Fibroblast of lung (primary cell): ENCODE measurements at regions not wholly inside any gene's neighbourhood (a gene's known extent, or its start where the extent isn't known, plus 50 kb on each side); places are given as distances from the start of the nearest gene placed in this dataset.

ENCODE experiments used
- DNase-seq, 2 donors: peaks; one replicate each; pipeline versions ENCODE4 v3.0.0 to v3.0.0-alpha.2; 2010; ENCODE audit warnings: low read depth in 2 of 2
- H2AFZ ChIP-seq: 2 replicates; pipeline ENCODE4 v1.5.1; 2012; ENCODE audit warnings: low read length, control low read depth, inconsistent platforms
- H3K27ac ChIP-seq: 2 replicates; pipeline ENCODE4 v1.5.1; 2011; ENCODE audit warnings: low read length, control low read depth; ENCODE audit not compliant: insufficient read depth
- H3K27me3 ChIP-seq: 2 replicates; pipeline ENCODE4 v1.5.1; 2011; ENCODE audit warnings: mild to moderate bottlenecking, low read length; ENCODE audit not compliant: control insufficient read depth, insufficient read depth
- H3K36me3 ChIP-seq: 2 replicates; pipeline ENCODE4 v1.5.1; 2011; ENCODE audit warnings: low read length; ENCODE audit not compliant: control insufficient read depth, insufficient read depth
- H3K4me1 ChIP-seq: 2 replicates; pipeline ENCODE4 v1.5.1; 2011; ENCODE audit warnings: low read length; ENCODE audit not compliant: control insufficient read depth, insufficient read depth; ENCODE audit errors: extremely low read depth
- H3K4me2 ChIP-seq: 2 replicates; pipeline ENCODE4 v1.5.1; 2011; ENCODE audit warnings: low read length, control low read depth; ENCODE audit not compliant: insufficient read depth; ENCODE audit errors: extremely low read depth
- H3K4me3 ChIP-seq, 4 experiments: fragments of 200-600 bp in 1 of 4; sonication (generic) in 1 of 4; replicated peaks in 1 of 4; 2 replicates each; pipeline ENCODE4 v1.5.1; 2011 to 2016; ENCODE audit warnings: low read length in 4 of 4, low read depth in 3 of 4, mild to moderate bottlenecking in 3 of 4, control low read depth in 2 of 4, inconsistent platforms in 1 of 4, mixed read lengths in 1 of 4; ENCODE audit not compliant: insufficient read depth in 1 of 4; ENCODE audit errors: control extremely low read depth in 1 of 4
- H3K79me2 ChIP-seq: 2 replicates; pipeline ENCODE4 v1.5.1; 2012; ENCODE audit warnings: mild to moderate bottlenecking, low read length, inconsistent platforms; ENCODE audit not compliant: control insufficient read depth, insufficient read depth
- H3K9ac ChIP-seq: 2 replicates; pipeline ENCODE4 v1.5.1; 2011; ENCODE audit warnings: mild to moderate bottlenecking, low read length, control low read depth; ENCODE audit not compliant: insufficient read depth
- H3K9me3 ChIP-seq: 2 replicates; pipeline ENCODE4 v1.5.1; 2012; ENCODE audit warnings: low read depth, low read length; ENCODE audit not compliant: control insufficient read depth, insufficient read depth
- H4K20me1 ChIP-seq: 2 replicates; pipeline ENCODE4 v1.5.1; 2011; ENCODE audit warnings: low read length; ENCODE audit not compliant: control insufficient read depth, insufficient read depth; ENCODE audit errors: extremely low read depth
- CTCF ChIP-seq, 2 donors: IDR thresholded peaks in 1 of 2; conservative IDR thresholded peaks in 1 of 2; 1 replicate in 1 of 2; 2 replicates in 1 of 2; pipeline ENCODE4 v1.5.1; 2011 to 2012; ENCODE audit warnings: low read length in 2 of 2, control low read depth in 1 of 2, inconsistent platforms in 1 of 2, low read depth in 1 of 2, mild to moderate bottlenecking in 1 of 2
- EZH2 ChIP-seq: IDR thresholded peaks from 2 replicates; pipeline ENCODE4 v1.5.1; 2012; ENCODE audit warnings: low read length, control low read depth, mild to moderate bottlenecking; ENCODE audit errors: missing control alignments

- Histone ChIP-seq H3K4me3 (peak overlapping the region; percentile 39 to 88 (median 50)), H4K20me1 (no peaks in the 10 kb centered on the region), H3K9ac (no peak overlapping the region), H2AFZ (no peak overlapping the region), H3K4me1 (peaks cover 6% of the 10 kb centered on the region), H3K4me2 (peak overlapping the region; percentile 82), H3K79me2 (no peaks in the 10 kb centered on the region), H3K27ac (peak overlapping the region; percentile 26), H3K9me3 (no peaks in the 10 kb centered on the region), H3K36me3 (no peaks in the 10 kb centered on the region), H3K27me3 (no peaks in the 10 kb centered on the region)
- TF ChIP-seq EZH2, result no peak
- no peak for TF ChIP-seq CTCF (conservative IDR thresholded peaks at IDR 0.05 in 1 of 2, IDR thresholded peaks at IDR 0.05 in 1 of 2; ENCODE audit: low read depth in 1 of 2, low read length in 2 of 2)
- DNase-seq, result peak; percentile 74 to 80
Measured at GRCh38 chr6:26311385-26312095, 53.5 kb upstream of the BTN3A2 start.

- Histone ChIP-seq H2AFZ (peak overlapping the region; percentile 9), H3K4me1 (peaks cover 6% of the 10 kb centered on the region), H3K9ac (no peak overlapping the region), H3K79me2 (no peaks in the 10 kb centered on the region), H3K4me2 (peak overlapping the region; percentile 82), H3K4me3 (peak overlapping the region; percentile 33 to 88 (median 50)), H3K27ac (peak overlapping the region; percentile 26), H4K20me1 (no peaks in the 10 kb centered on the region), H3K27me3 (no peaks in the 10 kb centered on the region), H3K9me3 (no peaks in the 10 kb centered on the region), H3K36me3 (no peaks in the 10 kb centered on the region)
- peak in 1 of 2 donors; percentile 16 for DNase-seq
- no peak for TF ChIP-seq CTCF (conservative IDR thresholded peaks at IDR 0.05 in 1 of 2, IDR thresholded peaks at IDR 0.05 in 1 of 2; ENCODE audit: low read depth in 1 of 2, low read length in 2 of 2)
- TF ChIP-seq EZH2, result no peak
Measured at GRCh38 chr6:26312096-26312463, 52.9 kb upstream of the BTN3A2 start.

DNA sequence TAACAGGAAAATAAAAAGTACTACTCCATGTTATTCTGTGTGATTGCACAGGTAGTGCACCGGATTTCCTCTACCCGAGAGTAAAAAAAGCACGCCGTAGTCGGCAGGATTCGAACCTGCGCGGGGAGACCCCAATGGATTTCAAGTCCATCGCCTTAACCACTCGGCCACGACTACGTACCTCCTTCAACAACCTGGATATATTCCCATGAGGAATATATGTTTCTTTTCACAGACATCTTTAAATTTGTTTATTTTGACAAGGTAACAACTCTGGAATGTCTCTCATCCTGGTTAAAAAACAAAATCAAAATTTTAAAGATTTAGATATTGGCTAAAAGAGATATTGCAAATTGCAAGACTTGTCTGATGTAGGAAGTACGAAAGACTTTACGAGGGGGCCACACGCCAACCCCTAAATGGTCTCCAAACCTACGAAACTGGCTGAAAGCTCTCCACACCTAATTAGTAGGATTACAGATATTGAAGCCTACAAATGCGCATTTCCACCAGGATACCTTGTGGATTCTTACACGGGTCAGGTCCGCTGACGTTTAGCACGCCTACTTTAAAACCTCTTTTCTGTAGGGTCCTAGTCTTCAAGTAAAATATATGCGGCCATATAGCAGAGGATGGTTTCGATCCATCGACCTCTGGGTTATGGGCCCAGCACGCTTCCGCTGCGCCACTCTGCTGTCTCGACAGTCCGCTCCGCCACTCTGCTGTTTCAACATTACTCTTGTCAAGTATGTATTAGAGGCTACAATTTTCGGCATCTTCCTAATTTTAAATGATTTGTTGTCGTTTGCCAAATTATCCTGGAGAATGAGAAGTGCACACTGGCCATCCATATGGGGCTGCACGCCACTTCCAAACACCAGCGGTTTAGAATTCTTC, 52.2 kb upstream of the BTN3A2 start:
- Histone ChIP-seq H3K79me2 (no peaks in the 10 kb centered on the region), H3K27ac (no peak overlapping the region), H3K4me3 (peak overlapping the region; percentile 61 to 88 (median 70)), H3K9ac (no peak overlapping the region), H3K36me3 (no peaks in the 10 kb centered on the region), H2AFZ (peak overlapping the region; percentile 58), H3K4me1 (peaks cover 6% of the 10 kb centered on the region), H4K20me1 (no peaks in the 10 kb centered on the region), H3K27me3 (no peaks in the 10 kb centered on the region), H3K4me2 (peak overlapping the region; percentile 82), H3K9me3 (no peaks in the 10 kb centered on the region)
- TF ChIP-seq EZH2, result no peak
- DNase-seq, result peak; percentile 86 to 96
